Astrocyte (in vitro differentiated cells and primary cell): ENCODE measurements at regions not wholly inside any gene's neighbourhood (a gene's known extent, or its start where the extent isn't known, plus 50 kb on each side); places are given as distances from the start of the nearest gene placed in this dataset.

Source experiments
- CTCF ChIP-seq: IDR thresholded peaks from 2 replicates; pipeline ENCODE4 v1.5.1; 2011; ENCODE audit warnings: low read depth, mild to moderate bottlenecking, inconsistent platforms, low read length, moderate library complexity; ENCODE audit not compliant: insufficient read depth
- EZH2 ChIP-seq: IDR thresholded peaks from 2 replicates; pipeline ENCODE4 v1.6.1; 2012; ENCODE audit warnings: mild to moderate bottlenecking, low read length, inconsistent platforms; ENCODE audit not compliant: insufficient read depth

GRCh38 chr6:81401970-81402690 is 350.4 kb downstream of the TENT5A start:
- no peak for TF ChIP-seq CTCF
- no peak for TF ChIP-seq EZH2
